ENCODE measurements at regions not wholly inside any gene's neighbourhood (a gene's known extent, or its start where the extent isn't known, plus 50 kb on each side); places are given as distances from the start of the nearest gene placed in this dataset.

- no peaks in the 10 kb centered on the region for H3K36me3 ChIP-seq (replicated peaks in 1 of 2)
- TF ChIP-seq CTCF (IDR thresholded peaks at IDR 0.05) (no peak), POLR2A (IDR thresholded peaks at IDR 0.05) (no peak)
- intact Hi-C loops (cut with DNase I): no loop called here
- DNase-seq: no peak
- no peaks in the 10 kb centered on the region for H3K4me1 ChIP-seq (replicated peaks in 1 of 2)
- H3K9me3 ChIP-seq (replicated peaks in 1 of 3): peaks cover 0 to 15% (median 0%) of the 10 kb centered on the region in 3 donors
- WGBS, 4 donors: 70 to 82% (median 79%) methylated on average over 3 of the region's 3 CpGs
- no peak overlapping the region for H3K4me3 ChIP-seq
- no peaks in the 10 kb centered on the region for H3K27me3 ChIP-seq
- no peak overlapping the region for H3K27ac ChIP-seq
Measured at GRCh38 chr13:48778610-48779009, 124.9 kb downstream of the CYSLTR2 start.

- no peak overlapping the region for H3K27ac ChIP-seq
- no peaks in the 10 kb centered on the region for H3K36me3 ChIP-seq (replicated peaks in 1 of 2)
- H3K9me3 ChIP-seq (replicated peaks in 1 of 3): peaks cover 0 to 15% (median 0%) of the 10 kb centered on the region in 3 donors
- 64 to 87% (median 76%) methylated on average over 2 of the region's 2 CpGs for WGBS, 4 donors
- no peak overlapping the region for H3K4me3 ChIP-seq
- DNase-seq: no peak
- intact Hi-C loops (cut with DNase I): no loop called here
- no peaks in the 10 kb centered on the region for H3K27me3 ChIP-seq
- TF ChIP-seq CTCF (IDR thresholded peaks at IDR 0.05): no peak
- TF ChIP-seq POLR2A (IDR thresholded peaks at IDR 0.05): no peak
- H3K4me1 ChIP-seq (replicated peaks in 1 of 2): no peaks in the 10 kb centered on the region
Measured at GRCh38 chr13:48780713-48781341, 127.1 kb downstream of the CYSLTR2 start.

- no peak overlapping the region for H3K27ac ChIP-seq
- WGBS, 4 donors: 81 to 92% (median 87%) methylated on average over 3 of the region's 3 CpGs
- no peak for TF ChIP-seq POLR2A (IDR thresholded peaks at IDR 0.05)
- no peak for TF ChIP-seq CTCF (IDR thresholded peaks at IDR 0.05)
- H3K4me1 ChIP-seq (replicated peaks in 1 of 2): no peaks in the 10 kb centered on the region
- no peaks in the 10 kb centered on the region for H3K27me3 ChIP-seq
- DNase-seq: no peak
- H3K36me3 ChIP-seq (replicated peaks in 1 of 2): no peaks in the 10 kb centered on the region
- intact Hi-C loops (cut with DNase I): no loop called here
- H3K4me3 ChIP-seq: no peak overlapping the region
- peaks cover 0 to 15% (median 0%) of the 10 kb centered on the region in 3 donors for H3K9me3 ChIP-seq (replicated peaks in 1 of 3)
Measured at GRCh38 chr13:48782429-48782840, 128.7 kb downstream of the CYSLTR2 start.

- intact Hi-C loops (cut with DNase I): no loop called here
- 48 to 68% (median 63%) methylated on average over 5 to 7 of the region's 7 CpGs for WGBS, 4 donors
Measured at GRCh38 chr13:48783181-48783630, 129.5 kb downstream of the CYSLTR2 start.

More at GRCh38 chr13:48783181-48783630, 129.5 kb downstream of the CYSLTR2 start:
- Histone ChIP-seq H3K4me3 (no peak overlapping the region), H3K9me3 (replicated peaks in 1 of 3) (peaks cover 0 to 15% (median 0%) of the 10 kb centered on the region in 3 donors), H3K27ac (peak overlapping the region in 1 of 5 donors; percentile 38), H3K27me3 (no peaks in the 10 kb centered on the region), H3K4me1 (replicated peaks in 1 of 2) (no peaks in the 10 kb centered on the region), H3K36me3 (replicated peaks in 1 of 2) (no peaks in the 10 kb centered on the region)
- peak; percentile 53 to 88 (median 79) for DNase-seq
- TF ChIP-seq POLR2A (IDR thresholded peaks at IDR 0.05) (no peak), CTCF (IDR thresholded peaks at IDR 0.05) (no peak)
